Fibroblast of villous mesenchyme (primary cell): ENCODE measurements at regions not wholly inside any gene's neighbourhood (a gene's known extent, or its start where the extent isn't known, plus 50 kb on each side); places are given as distances from the start of the nearest gene placed in this dataset.

Experiments used
- DNase-seq: peaks from one replicate; pipeline ENCODE4 v3.0.0-alpha.2; 2010; ENCODE audit warnings: low read depth
- H3K4me3 ChIP-seq: 2 replicates; pipeline ENCODE4 v1.5.1; 2011; ENCODE audit warnings: low read depth, mild to moderate bottlenecking, low read length
- TF ChIP-seq, protein P1 (sequence below): IDR thresholded peaks from 2 replicates; pipeline ENCODE4 v1.5.1; 2012; ENCODE audit warnings: low read depth, mild to moderate bottlenecking, low read length; ENCODE audit not compliant: insufficient read depth

DNA sequence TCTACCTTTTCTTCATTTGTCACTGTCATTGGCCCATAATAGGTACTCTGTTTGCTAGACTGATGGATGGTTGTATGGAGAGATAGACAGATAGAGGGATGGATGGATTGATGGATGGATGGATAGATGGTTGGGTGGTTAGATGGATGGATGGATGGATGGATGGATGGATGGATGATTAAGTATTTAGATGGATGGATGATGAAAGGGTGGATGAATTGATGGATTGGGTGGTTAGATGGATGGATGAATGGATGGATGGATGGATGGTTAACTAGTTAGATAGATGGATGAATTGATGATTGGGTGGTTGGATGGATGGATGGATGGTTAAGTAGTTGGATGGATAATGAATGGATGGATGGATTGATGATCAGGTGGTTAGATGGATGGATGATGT is 334.7 kb upstream of the AUTS2 start:
- DNase-seq = no peak
- TF ChIP-seq, protein P1, sequence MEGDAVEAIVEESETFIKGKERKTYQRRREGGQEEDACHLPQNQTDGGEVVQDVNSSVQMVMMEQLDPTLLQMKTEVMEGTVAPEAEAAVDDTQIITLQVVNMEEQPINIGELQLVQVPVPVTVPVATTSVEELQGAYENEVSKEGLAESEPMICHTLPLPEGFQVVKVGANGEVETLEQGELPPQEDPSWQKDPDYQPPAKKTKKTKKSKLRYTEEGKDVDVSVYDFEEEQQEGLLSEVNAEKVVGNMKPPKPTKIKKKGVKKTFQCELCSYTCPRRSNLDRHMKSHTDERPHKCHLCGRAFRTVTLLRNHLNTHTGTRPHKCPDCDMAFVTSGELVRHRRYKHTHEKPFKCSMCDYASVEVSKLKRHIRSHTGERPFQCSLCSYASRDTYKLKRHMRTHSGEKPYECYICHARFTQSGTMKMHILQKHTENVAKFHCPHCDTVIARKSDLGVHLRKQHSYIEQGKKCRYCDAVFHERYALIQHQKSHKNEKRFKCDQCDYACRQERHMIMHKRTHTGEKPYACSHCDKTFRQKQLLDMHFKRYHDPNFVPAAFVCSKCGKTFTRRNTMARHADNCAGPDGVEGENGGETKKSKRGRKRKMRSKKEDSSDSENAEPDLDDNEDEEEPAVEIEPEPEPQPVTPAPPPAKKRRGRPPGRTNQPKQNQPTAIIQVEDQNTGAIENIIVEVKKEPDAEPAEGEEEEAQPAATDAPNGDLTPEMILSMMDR = no peak
- no peak overlapping the region for H3K4me3 ChIP-seq

DNA sequence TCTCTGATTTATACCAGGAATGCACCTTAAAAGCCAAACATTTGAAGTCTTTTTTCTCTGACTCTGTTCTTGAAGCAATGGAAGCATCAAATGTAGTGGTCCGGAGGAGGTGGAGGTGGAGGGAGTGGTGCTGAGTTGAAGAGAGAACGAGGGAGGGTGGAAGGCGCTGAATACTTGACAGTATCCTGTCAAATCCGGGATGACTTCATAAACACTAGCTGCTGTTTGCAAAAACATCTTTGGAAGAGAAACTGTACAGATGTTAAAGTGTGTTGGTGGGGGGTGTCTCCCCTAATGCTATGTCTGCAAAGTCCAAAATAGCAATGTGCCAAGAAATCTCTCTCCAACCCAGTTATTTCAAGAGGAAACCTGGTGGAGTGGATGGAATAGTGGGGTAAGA is 328.5 kb upstream of the AUTS2 start:
- TF ChIP-seq, protein P1 = no peak
- no peak overlapping the region for H3K4me3 ChIP-seq

DNA sequence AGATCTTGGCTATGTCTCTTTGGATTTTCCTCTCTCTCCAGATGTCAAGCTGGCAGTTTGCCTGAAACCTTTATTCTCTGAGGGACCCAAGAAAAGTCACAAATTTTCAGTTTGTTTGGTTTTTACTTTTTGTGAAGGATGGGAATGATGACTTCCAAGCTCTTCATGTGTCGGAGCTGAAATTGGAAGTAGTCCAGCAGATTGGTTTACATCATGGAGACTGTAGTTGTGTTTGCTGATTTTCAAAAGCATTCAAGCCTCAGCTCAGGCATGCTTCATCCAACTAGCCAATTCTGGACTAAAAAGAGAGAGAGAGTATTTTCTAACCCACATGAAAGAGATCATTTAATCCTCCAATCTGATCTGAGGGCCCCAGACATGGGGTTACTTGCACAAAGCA is 326.2 kb upstream of the AUTS2 start:
- H3K4me3 ChIP-seq = no peak overlapping the region
- TF ChIP-seq, protein P1 = no peak
- DNase-seq = no peak

More for the DNA sequence above, 328.5 kb upstream of the AUTS2 start:
- DNase-seq = no peak

DNA sequence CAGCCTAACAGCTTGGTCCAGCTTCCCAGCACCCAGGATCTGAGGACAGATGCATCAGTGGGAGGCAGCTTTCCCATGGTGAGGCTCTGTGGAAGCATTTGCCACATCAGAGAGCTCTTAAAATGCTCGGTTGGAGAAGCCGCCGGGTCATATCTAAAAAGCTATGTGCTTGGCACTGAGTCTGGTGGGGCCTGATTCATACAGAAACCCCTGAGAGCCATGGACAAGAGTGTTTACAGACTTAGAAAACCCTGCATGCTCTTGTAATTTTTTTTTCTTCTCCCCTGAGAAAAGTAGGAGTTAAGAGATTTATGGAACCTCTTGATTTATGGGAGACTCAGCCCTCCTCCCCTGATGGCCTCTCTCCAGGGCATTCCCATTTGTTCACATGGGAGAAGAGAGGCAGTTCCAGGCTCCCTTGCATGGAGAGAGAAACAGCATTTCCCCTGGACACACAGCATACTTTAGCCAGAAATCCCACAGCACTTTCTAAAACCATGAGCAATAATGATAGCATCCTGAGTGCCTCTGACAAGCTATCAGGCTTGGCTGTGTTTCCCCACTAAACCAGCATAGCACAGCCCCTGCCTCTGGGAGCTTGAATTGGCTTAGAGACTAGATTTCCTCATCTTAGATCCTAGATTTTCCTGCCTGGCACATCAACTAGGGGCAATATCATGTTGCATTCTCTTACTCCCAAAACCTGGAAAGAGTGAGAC is 322.1 kb upstream of the AUTS2 start:
- TF ChIP-seq, protein P1 = no peak
- no peak overlapping the region for H3K4me3 ChIP-seq
- no peak for DNase-seq

DNA sequence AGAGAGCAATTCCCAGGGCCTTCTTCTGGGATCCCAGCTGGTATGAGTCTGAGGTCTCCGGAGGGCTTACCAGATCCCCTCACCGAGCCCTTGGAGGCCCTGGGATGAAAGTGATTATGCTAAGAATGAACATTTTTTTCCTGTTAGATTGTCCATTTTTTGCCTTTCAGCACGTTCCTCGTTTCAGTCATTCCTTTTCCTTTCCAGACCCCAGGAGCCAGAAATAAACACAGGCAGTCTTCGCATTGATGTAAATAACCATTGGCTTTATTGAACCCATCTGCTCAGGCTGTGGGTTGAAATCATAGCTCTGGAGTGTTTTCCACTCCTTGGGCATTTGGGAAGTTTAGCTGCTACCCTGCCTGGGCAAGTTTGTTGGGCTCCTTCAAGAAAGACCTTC is 320.9 kb upstream of the AUTS2 start:
- DNase-seq = no peak
- TF ChIP-seq, protein P1 = no peak
- H3K4me3 ChIP-seq = no peak overlapping the region

DNA sequence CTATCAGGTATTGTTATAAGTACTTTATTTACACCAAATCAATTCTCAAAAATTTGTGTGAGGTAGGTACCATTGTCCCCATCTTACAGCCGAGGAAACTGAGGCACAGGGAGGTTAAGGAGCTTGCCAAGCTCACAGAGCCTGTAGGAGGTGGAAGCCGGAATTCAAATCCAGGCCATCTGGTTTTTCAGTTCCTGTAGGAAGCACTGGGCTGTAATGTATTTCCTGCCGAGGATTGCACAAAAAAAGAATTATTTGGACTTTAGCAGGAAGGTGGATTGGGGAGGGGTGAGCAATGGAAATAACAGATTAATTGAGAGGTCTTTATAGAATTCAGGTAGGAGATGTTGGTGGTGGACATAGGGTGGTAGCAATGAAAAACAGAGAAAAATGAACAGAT is 315.3 kb upstream of the AUTS2 start:
- TF ChIP-seq, protein P1 = no peak
- DNase-seq = no peak
- no peak overlapping the region for H3K4me3 ChIP-seq

DNA sequence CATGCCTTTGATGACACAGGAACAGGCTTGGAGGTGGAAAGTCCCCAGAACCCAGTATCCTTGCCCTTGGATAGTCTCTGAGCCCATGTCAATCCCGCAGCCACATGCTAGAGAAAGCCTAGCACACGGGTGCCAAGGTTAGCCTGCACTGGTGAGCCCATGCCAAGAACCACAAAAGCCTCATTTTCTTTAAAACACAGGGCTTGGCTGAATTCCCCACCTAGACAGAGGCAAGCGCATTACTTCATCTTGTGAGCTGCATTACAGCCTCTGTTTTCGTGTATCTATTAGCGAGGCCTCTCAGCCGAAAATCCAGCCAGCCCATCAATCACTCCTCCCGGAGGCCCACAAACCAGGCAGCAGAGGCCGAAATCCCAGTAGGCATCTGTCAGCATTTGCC is 314.9 kb upstream of the AUTS2 start:
- TF ChIP-seq, protein P1 = no peak
- H3K4me3 ChIP-seq = no peak overlapping the region
- DNase-seq = no peak
